H1 (cell line): ENCODE measurements at regions not wholly inside any gene's neighbourhood (a gene's known extent, or its start where the extent isn't known, plus 50 kb on each side); places are given as distances from the start of the nearest gene placed in this dataset.

Experiments
- CTCF ChIA-PET: fragments of 300-600 bp; sonication (Branson Sonifier 250); formaldehyde crosslinking; loops from one replicate; lab custom pipeline; 2021; ENCODE audit not compliant: partially characterized antibody; lab: Charles Lee
- POLR2A ChIA-PET: fragments of 300-600 bp; sonication (Branson Sonifier 250); formaldehyde crosslinking; loops from one replicate; lab custom pipeline; 2021; ENCODE audit warnings: inconsistent platforms; ENCODE audit not compliant: partially characterized antibody; lab: Charles Lee
- DNase-seq, 2 experiments: peaks; one replicate each; pipeline versions ENCODE4 v3.0.0 to v3.0.0-alpha.2; 2010 to 2022; ENCODE audit warnings: low spot score in 2 of 2, low read depth in 1 of 2, mixed read lengths in 1 of 2
- FAIRE-seq: peaks from 2 replicates; lab custom pipeline; 2011; peaks lifted over from hg19 to GRCh38; lab: Jason Lieb, UNC
- H2AFZ ChIP-seq: 2 replicates; pipeline ENCODE4 v1.8.1; 2012; ENCODE audit warnings: low read length, inconsistent platforms
- H2AK5ac ChIP-seq: 2 replicates; pipeline ENCODE4 v1.6.1; 2013; ENCODE audit warnings: low read depth, low read length
- H2BK120ac ChIP-seq: replicated peaks from 2 replicates; pipeline ENCODE3; 2013; ENCODE audit warnings: low read depth, low read length, inconsistent platforms
- H2BK12ac ChIP-seq: 2 replicates; pipeline ENCODE4 v1.6.1; 2013; ENCODE audit warnings: low read depth, low read length
- H2BK15ac ChIP-seq: 2 replicates; pipeline ENCODE4 v1.6.1; 2013; ENCODE audit warnings: low read length
- H2BK20ac ChIP-seq: 2 replicates; pipeline ENCODE4 v1.6.1; 2013; ENCODE audit warnings: low read length
- H2BK5ac ChIP-seq: 2 replicates; pipeline ENCODE4 v1.6.1; 2013; ENCODE audit warnings: low read depth, low read length
- H3K14ac ChIP-seq: 2 replicates; pipeline ENCODE4 v1.6.1; 2013; ENCODE audit warnings: inconsistent platforms; ENCODE audit not compliant: insufficient read length
- H3K18ac ChIP-seq: 2 replicates; pipeline ENCODE4 v1.6.1; 2013; ENCODE audit warnings: low read length; ENCODE audit errors: extremely low read depth
- H3K23ac ChIP-seq: 2 replicates; pipeline ENCODE4 v1.6.1; 2013; ENCODE audit warnings: inconsistent platforms; ENCODE audit not compliant: insufficient read length
- H3K23me2 ChIP-seq: 2 replicates; pipeline ENCODE4 v1.6.1; 2013; ENCODE audit warnings: low read depth, low read length
- H3K27ac ChIP-seq: 2 replicates; pipeline ENCODE4 v1.6.1; 2011; ENCODE audit warnings: low read depth, low read length, inconsistent platforms
- H3K27me3 ChIP-seq, 4 experiments: replicated peaks in 1 of 4; 1 replicate in 1 of 4; 2 replicates in 3 of 4; pipeline versions ENCODE4 v1.6.1 to v1.8.1; 2011 to 2013; ENCODE audit warnings: low read length in 3 of 4, mild to moderate bottlenecking in 3 of 4, inconsistent platforms in 2 of 4, mixed read lengths in 2 of 4, moderate library complexity in 1 of 4; ENCODE audit not compliant: control insufficient read depth in 3 of 4, insufficient read depth in 3 of 4; ENCODE audit errors: extremely low read depth in 1 of 4
- H3K36me3 ChIP-seq, 4 experiments: 2 replicates each; pipeline versions ENCODE4 v1.6.1 to v1.8.1; 2011 to 2013; ENCODE audit warnings: mild to moderate bottlenecking in 4 of 4, low read length in 3 of 4, moderate library complexity in 2 of 4, control low read depth in 1 of 4, inconsistent platforms in 1 of 4; ENCODE audit not compliant: insufficient read depth in 4 of 4, control insufficient read depth in 2 of 4
- H3K4ac ChIP-seq: replicated peaks from 2 replicates; pipeline ENCODE3; 2013; ENCODE audit warnings: low read length, low read depth, mixed read lengths, inconsistent platforms; ENCODE audit not compliant: insufficient read length
- H3K4me1 ChIP-seq, 4 experiments: replicated peaks in 1 of 4; 1 replicate in 1 of 4; 2 replicates in 3 of 4; pipeline versions ENCODE4 v1.6.1 to v1.8.1; 2011 to 2013; ENCODE audit warnings: low read length in 3 of 4, inconsistent platforms in 2 of 4, mixed read lengths in 1 of 4; ENCODE audit not compliant: insufficient read depth in 4 of 4, control insufficient read depth in 3 of 4
- H3K4me2 ChIP-seq, 2 experiments: 2 replicates each; pipeline versions ENCODE4 v1.6.1 to v1.8.1; 2011 to 2013; ENCODE audit warnings: low read depth in 2 of 2, low read length in 2 of 2, control low read depth in 1 of 2, inconsistent platforms in 1 of 2, mild to moderate bottlenecking in 1 of 2; ENCODE audit not compliant: insufficient read depth in 1 of 2
- H3K4me3 ChIP-seq, 4 experiments: fragments of 200-600, 300-600 bp in 1 of 4; sonication (generic), shearing (Covaris generic), sonication (Bioruptor Twin) in 1 of 4; 2 replicates each; pipeline versions ENCODE4 v1.5.1 to v1.8.1; 2011 to 2016; ENCODE audit warnings: low read length in 4 of 4, low read depth in 3 of 4, control low read depth in 2 of 4, inconsistent platforms in 2 of 4, mild to moderate bottlenecking in 2 of 4, mixed read lengths in 1 of 4, moderate library complexity in 1 of 4; ENCODE audit not compliant: insufficient read depth in 2 of 4; ENCODE audit errors: extremely low read depth in 1 of 4
- H3K56ac ChIP-seq: replicated peaks from 2 replicates; pipeline ENCODE3; 2013; ENCODE audit warnings: low read depth, mild to moderate bottlenecking, mixed read lengths, low read length, inconsistent platforms; ENCODE audit not compliant: insufficient read length
- H3K79me1 ChIP-seq: 2 replicates; pipeline ENCODE4 v1.6.1; 2013; ENCODE audit warnings: low read depth, low read length, control low read depth
- H3K79me2 ChIP-seq, 2 experiments: 2 replicates each; pipeline versions ENCODE4 v1.6.1 to v1.8.1; 2012 to 2013; ENCODE audit warnings: low read length in 2 of 2, mild to moderate bottlenecking in 2 of 2, inconsistent platforms in 1 of 2; ENCODE audit not compliant: insufficient read depth in 2 of 2, control insufficient read depth in 1 of 2
- H3K9ac ChIP-seq, 4 experiments: replicated peaks in 1 of 4; 1 replicate in 1 of 4; 2 replicates in 3 of 4; pipeline versions ENCODE4 v1.6.1 to v1.8.1; 2011 to 2013; ENCODE audit warnings: low read depth in 3 of 4, low read length in 3 of 4, control low read depth in 2 of 4, mild to moderate bottlenecking in 2 of 4, moderate library complexity in 2 of 4, inconsistent platforms in 1 of 4; ENCODE audit errors: extremely low read depth in 1 of 4
- H3K9me3 ChIP-seq, 2 experiments: 2 replicates each; pipeline versions ENCODE4 v1.6.1 to v1.8.1; 2012 to 2013; ENCODE audit warnings: mild to moderate bottlenecking in 2 of 2, moderate library complexity in 2 of 2, control low read depth in 1 of 2, inconsistent platforms in 1 of 2, low read depth in 1 of 2, low read length in 1 of 2, mixed read lengths in 1 of 2; ENCODE audit not compliant: insufficient read depth in 2 of 2
- H4K20me1 ChIP-seq, 2 experiments: replicated peaks in 1 of 2; 2 replicates each; pipeline versions ENCODE3 to v1.8.1; 2011 to 2013; ENCODE audit warnings: inconsistent platforms in 2 of 2, low read length in 2 of 2, mild to moderate bottlenecking in 1 of 2; ENCODE audit not compliant: insufficient read depth in 2 of 2, control insufficient read depth in 1 of 2
- H4K5ac ChIP-seq: 2 replicates; pipeline ENCODE4 v1.6.1; 2013; ENCODE audit warnings: low read length, low read depth, mixed read lengths, inconsistent platforms; ENCODE audit not compliant: insufficient read length
- H4K8ac ChIP-seq: 2 replicates; pipeline ENCODE4 v1.8.0; 2013; ENCODE audit warnings: mild to moderate bottlenecking, moderate library complexity, low read length, inconsistent platforms; ENCODE audit not compliant: insufficient read depth; ENCODE audit errors: extremely low read depth
- H4K91ac ChIP-seq: replicated peaks from 2 replicates; pipeline ENCODE3; 2013; ENCODE audit warnings: low read length, mixed read lengths, inconsistent platforms; ENCODE audit not compliant: insufficient read length
- CBX8 ChIP-seq: fragments of 300-800, 300-1000 bp; sonication (generic); IDR thresholded peaks from 2 replicates; pipeline ENCODE4 v1.7.1; 2016; ENCODE audit warnings: low read depth, low read length, borderline replicate concordance
- CTCF ChIP-seq, 3 experiments: IDR thresholded peaks; 1 replicate in 2 of 3; 2 replicates in 1 of 3; pipeline versions ENCODE4 v1.5.1 to v1.6.1; 2011; ENCODE audit warnings: low read length in 3 of 3, mild to moderate bottlenecking in 3 of 3, inconsistent platforms in 2 of 3, low read depth in 1 of 3, moderate library complexity in 1 of 3; ENCODE audit not compliant: insufficient read depth in 1 of 3; ENCODE audit errors: control extremely low read depth in 1 of 3
- GABPA ChIP-seq: IDR thresholded peaks from 2 replicates; pipeline ENCODE4 v1.6.1; 2011; ENCODE audit warnings: mild to moderate bottlenecking, low read length, moderate library complexity, borderline replicate concordance; ENCODE audit not compliant: insufficient read depth
- KDM4A ChIP-seq: IDR thresholded peaks from one replicate; pipeline ENCODE4 v1.7.1; 2012; ENCODE audit warnings: low read depth, mild to moderate bottlenecking, moderate library complexity, low read length, inconsistent platforms; ENCODE audit not compliant: severe bottlenecking
- POU5F1 ChIP-seq: IDR thresholded peaks from 2 replicates; pipeline ENCODE4 v1.6.1; 2011; ENCODE audit warnings: low read depth, mild to moderate bottlenecking, low read length, moderate library complexity
- RBBP5 ChIP-seq: IDR thresholded peaks from 2 replicates; pipeline ENCODE4 v1.7.1; 2012; ENCODE audit warnings: low read depth, mild to moderate bottlenecking, inconsistent platforms, low read length, moderate library complexity, borderline replicate concordance
- RFX5 ChIP-seq: IDR thresholded peaks from 2 replicates; pipeline ENCODE4 v1.6.1; 2011; ENCODE audit warnings: low read depth, low read length, improper control_type of control experiment, borderline replicate concordance
- SIRT6 ChIP-seq: IDR thresholded peaks from one replicate; pipeline ENCODE4 v1.7.1; 2012; ENCODE audit warnings: low read length, inconsistent platforms
- SIX5 ChIP-seq: IDR thresholded peaks from 2 replicates; pipeline ENCODE4 v1.6.1; 2011; ENCODE audit warnings: mild to moderate bottlenecking, low read depth, low read length
- SP2 ChIP-seq: IDR thresholded peaks from 2 replicates; pipeline ENCODE4 v1.6.1; 2012; ENCODE audit warnings: mild to moderate bottlenecking, low read length, inconsistent platforms
- TAF1 ChIP-seq: IDR thresholded peaks from 2 replicates; pipeline ENCODE4 v1.6.1; 2011; ENCODE audit warnings: mild to moderate bottlenecking, low read depth, low read length
- ZNF274 ChIP-seq: IDR thresholded peaks from 2 replicates; pipeline ENCODE4 v1.7.0; 2012; ENCODE audit warnings: low read length, borderline replicate concordance; ENCODE audit errors: extremely low read depth
- WGBS, 2 experiments: shearing (Covaris generic) in 1 of 2; methylation state at CpG; one replicate each; pipeline versions ENCODE4 v1.1.6 to v1.1.7; 2013 to 2015; ENCODE audit warnings: low lambda C conversion rate in 2 of 2, mixed read lengths in 2 of 2, inconsistent platforms in 1 of 2, low coverage in 1 of 2, missing lambda C conversion rate in 1 of 2; ENCODE audit not compliant: insufficient replicate concordance in 2 of 2, insufficient coverage in 1 of 2, insufficient read length in 1 of 2; ENCODE audit errors: extremely low coverage in 1 of 2, missing lambda C conversion rate in 1 of 2; 5-methylcytosine and 5-hydroxymethylcytosine counted together

- Histone ChIP-seq H4K91ac (no peak overlapping the region), H2AK5ac (no peak overlapping the region), H3K27me3 (no peaks in the 10 kb centered on the region; a peak in 1 of 7 replicates), H3K18ac (no peak overlapping the region), H2BK20ac (no peak overlapping the region), H2BK5ac (no peak overlapping the region), H3K36me3 (no peaks in the 10 kb centered on the region; a peak in 1 of 8 replicates), H3K4ac (no peak overlapping the region), H3K79me1 (no peaks in the 10 kb centered on the region), H2BK12ac (no peak overlapping the region), H3K79me2 (no peaks in the 10 kb centered on the region), H3K4me2 (no peak overlapping the region), H3K9me3 (peaks cover 5% of the 10 kb centered on the region in 2 experiments; a peak in 3 of 4 replicates), H3K4me3 (no peak overlapping the region), H3K23me2 (no peaks in the 10 kb centered on the region), H3K27ac (no peak overlapping the region), H4K5ac (no peak overlapping the region), H3K23ac (no peak overlapping the region), H4K8ac (no peak overlapping the region), H4K20me1 (no peaks in the 10 kb centered on the region), H2BK15ac (no peak overlapping the region), H2AFZ (peak overlapping the region; percentile 40; the same call in 1 of the 2 replicates), H3K4me1 (peaks cover 0 to 6% (median 4%) of the 10 kb centered on the region in 4 experiments; a peak in 6 of 7 replicates), H3K56ac (no peak overlapping the region), H3K14ac (no peak overlapping the region), H2BK120ac (no peak overlapping the region), H3K9ac (no peak overlapping the region)
- CTCF ChIA-PET: no interaction called here
- WGBS, 2 experiments: 90% methylated on average over 2 of the region's 2 CpGs; no CpG with 5 or more reads in 1 of the 2 experiments
- DNase-seq (no peak), FAIRE-seq (no peak)
- POLR2A ChIA-PET: interaction anchor here (1.1 kb wide), 1 partner anchor 10 kb away, joined by 3 read pairs; no protein-coding TSS in a partner anchor
- TF ChIP-seq SIRT6: no peak
- TF ChIP-seq CTCF (IDR thresholded peaks at IDR 0.05; ENCODE audit: control extremely low read depth in 1 of 3, insufficient read depth in 1 of 3, low read depth in 1 of 3, low read length in 3 of 3): no peak
- TF ChIP-seq GABPA: no peak
- no peak for TF ChIP-seq POU5F1
- no peak for TF ChIP-seq TAF1
- no peak for TF ChIP-seq CBX8
- no peak for TF ChIP-seq KDM4A
- no peak for TF ChIP-seq RBBP5
- TF ChIP-seq SP2: no peak
- TF ChIP-seq ZNF274: no peak
- no peak for TF ChIP-seq RFX5
- no peak for TF ChIP-seq SIX5
These were observed 274.9 kb upstream of the NR5A2 start for GRCh38 chr1:199752688-199753027.
